ENCODE measurements at regions not wholly inside any gene's neighbourhood (a gene's known extent, or its start where the extent isn't known, plus 50 kb on each side); places are given as distances from the start of the nearest gene placed in this dataset.

- Histone ChIP-seq H3K4me3 (replicated peaks in 1 of 3; ENCODE audit: insufficient read depth in 1 of 3, low read depth in 1 of 3, low read length in 3 of 3) (no peak overlapping the region), H3K4me2 (ENCODE audit: insufficient read depth, low read length) (no peak overlapping the region), H3K79me2 (ENCODE audit: control insufficient read depth, insufficient read depth, low read length) (no peaks in the 10 kb centered on the region), H2AFZ (ENCODE audit: low read depth, low read length) (no peak overlapping the region), H3K36me3 (ENCODE audit: control insufficient read depth in 2 of 2, extremely low read depth in 1 of 2, insufficient read depth in 2 of 2, low read length in 2 of 2) (no peaks in the 10 kb centered on the region), H3K4me1 (ENCODE audit: control insufficient read depth, extremely low read depth, insufficient read depth, low read length) (no peaks in the 10 kb centered on the region), H4K20me1 (replicated peaks; ENCODE audit: control insufficient read depth, extremely low read depth, insufficient read depth, low read length) (no peaks in the 10 kb centered on the region), H3K9ac (replicated peaks; ENCODE audit: extremely low read depth, insufficient read depth, low read length) (no peak overlapping the region), H3K9me1 (replicated peaks; ENCODE audit: control insufficient read depth, extremely low read depth, insufficient read depth, low read length) (no peaks in the 10 kb centered on the region), H3K9me3 (replicated peaks; ENCODE audit: control insufficient read depth, insufficient read depth, low read length) (no peaks in the 10 kb centered on the region), H3K27me3 (ENCODE audit: control insufficient read depth in 2 of 2, insufficient read depth in 2 of 2, low read length in 2 of 2) (no peaks in the 10 kb centered on the region), H3K27ac (ENCODE audit: insufficient read depth, low read depth, low read length) (no peak overlapping the region)
- FAIRE-seq (no peak), DNase-seq (ENCODE audit: low read depth, low spot score) (no peak)
- dilution Hi-C loops (cut with MboI; ENCODE audit: extremely low pct_ligation_motif_present, low sequenced_read_pairs) (no loop called here), intact Hi-C loops (cut with micrococcal nuclease) (loop anchor here (2.0 to 5.0 kb wide), 2 partner anchors 701 to 945 kb away; no protein-coding TSS in a partner anchor)
- CTCF ChIA-PET, result interaction anchor here (0.9 to 4.9 kb wide), 7 partner anchors 12 to 953 kb away, joined by 3 to 539 read pairs (median 6); no protein-coding TSS in a partner anchor
- POLR2A ChIA-PET, result no interaction called here
- TF ChIP-seq EZH2 (IDR thresholded peaks at IDR 0.05; ENCODE audit: borderline replicate concordance, low read depth, low read length, severe bottlenecking) (no peak), JUN (IDR thresholded peaks at IDR 0.05; ENCODE audit: borderline replicate concordance, insufficient read depth, insufficient read length, low read depth) (no peak), CTCF (IDR thresholded peaks at IDR 0.05; ENCODE audit: extremely low read depth in 1 of 2, insufficient read depth in 1 of 2, low read depth in 1 of 2, low read length in 2 of 2) (no peak), MYC (IDR thresholded peaks at IDR 0.05; ENCODE audit: low read depth, low read length) (no peak), FOS (IDR thresholded peaks at IDR 0.05; ENCODE audit: borderline replicate concordance, insufficient read depth, low read length) (no peak), GATA2 (IDR thresholded peaks at IDR 0.05; ENCODE audit: insufficient read depth, insufficient read length, low read depth, low read length) (no peak), POLR2AphosphoS5 (IDR thresholded peaks at IDR 0.05; ENCODE audit: insufficient read depth, low read depth, low read length) (no peak), POLR2A (IDR thresholded peaks at IDR 0.05; ENCODE audit: low read depth, low read length) (no peak)
- BruUV-seq (replicated peaks), result no TSS peak
Measured at GRCh38 chr5:104178066-104178465, 615.5 kb upstream of the NUDT12 start.

Data from endothelial cell of umbilical vein (primary cell).